SU-DHL-6 (cell line): ENCODE measurements at regions not wholly inside any gene's neighbourhood (a gene's known extent, or its start where the extent isn't known, plus 50 kb on each side); places are given as distances from the start of the nearest gene placed in this dataset.

Source experiments
- CTCF ChIP-seq: fragments of 200-600 bp; sonication (generic); IDR thresholded peaks from one replicate; pipeline ENCODE4 v1.5.1; 2017; ENCODE audit warnings: antibody characterized with exemption, mild to moderate bottlenecking, low read length, moderate library complexity; ENCODE audit not compliant: insufficient read depth, poor library complexity, severe bottlenecking
- EZH2phosphoT487 ChIP-seq: fragments of 200-600 bp; sonication (generic), shearing (Covaris generic); conservative IDR thresholded peaks from 2 replicates; pipeline ENCODE4 v1.6.1; 2018; ENCODE audit warnings: mild to moderate bottlenecking, antibody characterized with exemption, low read length, moderate library complexity, mixed read lengths

DNA sequence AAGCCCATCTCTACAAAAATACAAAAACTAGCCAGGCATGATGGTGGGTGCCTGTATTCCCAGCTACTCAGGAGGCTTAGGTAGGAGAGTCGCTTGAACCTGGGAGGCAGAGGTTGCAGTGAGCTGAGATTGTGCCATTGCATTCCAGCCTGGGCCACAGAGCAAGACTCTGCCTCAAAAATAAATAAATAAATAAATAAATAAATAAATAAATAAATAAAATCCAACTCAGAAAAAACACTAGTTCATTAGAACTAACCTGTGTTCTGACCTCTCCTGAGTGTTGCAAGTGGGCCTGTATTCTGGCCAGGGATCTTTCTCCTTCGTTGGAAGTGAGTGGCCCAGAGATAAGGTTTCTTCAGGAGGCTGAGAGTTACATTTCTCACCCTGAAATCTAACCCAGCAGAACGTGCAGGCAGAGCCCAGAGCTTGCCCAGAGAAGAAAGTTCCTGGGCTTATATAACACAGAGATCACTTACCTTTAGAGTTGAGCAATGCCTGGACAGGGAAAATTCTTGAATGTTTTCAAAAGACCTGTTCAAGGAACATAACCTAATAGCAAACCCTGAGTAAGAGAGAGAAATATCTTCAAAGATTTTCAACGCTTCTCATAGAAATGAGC lies 583.9 kb downstream of the MCTP2 start:
- TF ChIP-seq CTCF (no peak), EZH2phosphoT487 (no peak)
